Tibial nerve (tissue), 4 donors: ENCODE measurements at regions not wholly inside any gene's neighbourhood (a gene's known extent, or its start where the extent isn't known, plus 50 kb on each side); places are given as distances from the start of the nearest gene placed in this dataset.

ENCODE experiments used
- DNase-seq, 2 donors: peaks; one replicate each; pipeline ENCODE4 v3.0.0-alpha.2; 2019; ENCODE audit warnings: low spot score in 2 of 2
- H3K27ac ChIP-seq, 4 donors: fragments of 200-600 bp; sonication (generic) in 3 of 4; one replicate each; pipeline ENCODE4 v1.5.1; 2017 to 2019; ENCODE audit warnings: mild to moderate bottlenecking in 1 of 4
- H3K27me3 ChIP-seq, 2 donors: fragments of 200-600 bp; sonication (generic) in 1 of 2; one replicate each; pipeline versions ENCODE4 v1.5.1 to v1.6.0; 2017 to 2019
- H3K36me3 ChIP-seq, 3 donors: fragments of 200-600 bp; sonication (generic); one replicate each; pipeline ENCODE4 v1.5.1; 2018 to 2019
- H3K4me1 ChIP-seq, 4 donors: fragments of 200-600 bp; sonication (generic) in 3 of 4; one replicate each; pipeline ENCODE4 v1.5.1; 2017 to 2019
- H3K4me3 ChIP-seq, 4 donors: fragments of 200-600 bp; sonication (generic) in 3 of 4; one replicate each; pipeline ENCODE4 v1.5.1; 2017 to 2019; ENCODE audit warnings: mild to moderate bottlenecking in 1 of 4, moderate library complexity in 1 of 4
- H3K9me3 ChIP-seq, 4 donors: fragments of 200-600 bp; sonication (generic) in 3 of 4; one replicate each; pipeline ENCODE4 v1.5.1; 2017 to 2019
- EP300 ChIP-seq, 2 donors: sonication (generic); formaldehyde crosslinking; IDR thresholded peaks; one replicate each; pipeline ENCODE4 v1.6.1; 2017; ENCODE audit warnings: antibody characterized with exemption in 2 of 2, mild to moderate bottlenecking in 1 of 2
- POLR2A ChIP-seq, 2 donors: fragments of 450-650 bp; IDR thresholded peaks; one replicate each; pipeline ENCODE4 v1.6.1; 2017; ENCODE audit warnings: antibody characterized with exemption in 2 of 2, mild to moderate bottlenecking in 2 of 2, moderate library complexity in 2 of 2
- WGBS, 2 donors: methylation state at CpG; one replicate each; pipeline ENCODE4 v1.1.5; 2018; 5-methylcytosine and 5-hydroxymethylcytosine counted together
- TF ChIP-seq, protein P1 (sequence below), 5 experiments: fragments of 200-600 bp in 3 of 5; fragments of 450-650 bp in 2 of 5; sonication (generic) in 3 of 5; IDR thresholded peaks; one replicate each; pipeline ENCODE4 v1.5.1; 2016 to 2019; ENCODE audit warnings: antibody characterized with exemption in 5 of 5, mild to moderate bottlenecking in 3 of 5, moderate library complexity in 2 of 5

DNA sequence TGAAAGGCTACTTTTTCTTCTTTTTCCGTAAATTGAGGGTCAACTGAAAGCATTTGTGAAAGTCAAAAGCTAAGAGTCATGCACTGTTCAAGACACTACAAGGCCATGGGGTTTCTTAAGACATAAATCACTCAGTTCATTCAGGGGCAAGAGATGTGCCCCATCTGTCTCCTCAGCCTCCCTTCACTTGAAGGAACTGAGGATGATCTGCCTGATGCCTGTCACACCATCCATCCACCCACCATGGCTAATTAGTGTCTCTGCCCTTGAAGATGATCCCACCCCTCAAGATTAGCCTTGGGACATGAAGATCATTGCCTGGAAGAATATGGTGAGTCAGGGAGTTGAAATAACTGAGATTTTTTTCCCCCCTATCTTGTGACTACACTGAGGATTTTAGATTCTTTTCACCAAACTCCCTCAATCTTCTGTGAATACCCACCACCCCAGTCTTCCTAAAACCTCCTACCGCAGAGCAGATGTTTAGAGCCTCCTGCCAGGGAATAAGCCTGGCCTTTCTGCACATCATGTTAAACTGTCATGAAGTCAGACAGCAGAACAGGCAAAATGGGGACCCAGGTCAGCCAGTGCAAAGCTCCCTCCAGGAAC lies 88.6 kb upstream of the LMO4 start:
- DNase-seq, result no peak
- no peaks in the 10 kb centered on the region for H3K27me3 ChIP-seq
- TF ChIP-seq EP300 (IDR thresholded peaks at IDR 0.05), result no peak
- TF ChIP-seq POLR2A (IDR thresholded peaks at IDR 0.05), result no peak
- TF ChIP-seq, protein P1, sequence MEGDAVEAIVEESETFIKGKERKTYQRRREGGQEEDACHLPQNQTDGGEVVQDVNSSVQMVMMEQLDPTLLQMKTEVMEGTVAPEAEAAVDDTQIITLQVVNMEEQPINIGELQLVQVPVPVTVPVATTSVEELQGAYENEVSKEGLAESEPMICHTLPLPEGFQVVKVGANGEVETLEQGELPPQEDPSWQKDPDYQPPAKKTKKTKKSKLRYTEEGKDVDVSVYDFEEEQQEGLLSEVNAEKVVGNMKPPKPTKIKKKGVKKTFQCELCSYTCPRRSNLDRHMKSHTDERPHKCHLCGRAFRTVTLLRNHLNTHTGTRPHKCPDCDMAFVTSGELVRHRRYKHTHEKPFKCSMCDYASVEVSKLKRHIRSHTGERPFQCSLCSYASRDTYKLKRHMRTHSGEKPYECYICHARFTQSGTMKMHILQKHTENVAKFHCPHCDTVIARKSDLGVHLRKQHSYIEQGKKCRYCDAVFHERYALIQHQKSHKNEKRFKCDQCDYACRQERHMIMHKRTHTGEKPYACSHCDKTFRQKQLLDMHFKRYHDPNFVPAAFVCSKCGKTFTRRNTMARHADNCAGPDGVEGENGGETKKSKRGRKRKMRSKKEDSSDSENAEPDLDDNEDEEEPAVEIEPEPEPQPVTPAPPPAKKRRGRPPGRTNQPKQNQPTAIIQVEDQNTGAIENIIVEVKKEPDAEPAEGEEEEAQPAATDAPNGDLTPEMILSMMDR (IDR thresholded peaks at IDR 0.05), result no peak
- H3K27ac ChIP-seq, result no peak overlapping the region
- no peaks in the 10 kb centered on the region for H3K9me3 ChIP-seq
- H3K4me3 ChIP-seq, result no peak overlapping the region
- no peaks in the 10 kb centered on the region for H3K4me1 ChIP-seq
- WGBS, 2 donors, result 95 to 98% methylated on average over 2 of the region's 2 CpGs
- H3K36me3 ChIP-seq, result no peaks in the 10 kb centered on the region

DNA sequence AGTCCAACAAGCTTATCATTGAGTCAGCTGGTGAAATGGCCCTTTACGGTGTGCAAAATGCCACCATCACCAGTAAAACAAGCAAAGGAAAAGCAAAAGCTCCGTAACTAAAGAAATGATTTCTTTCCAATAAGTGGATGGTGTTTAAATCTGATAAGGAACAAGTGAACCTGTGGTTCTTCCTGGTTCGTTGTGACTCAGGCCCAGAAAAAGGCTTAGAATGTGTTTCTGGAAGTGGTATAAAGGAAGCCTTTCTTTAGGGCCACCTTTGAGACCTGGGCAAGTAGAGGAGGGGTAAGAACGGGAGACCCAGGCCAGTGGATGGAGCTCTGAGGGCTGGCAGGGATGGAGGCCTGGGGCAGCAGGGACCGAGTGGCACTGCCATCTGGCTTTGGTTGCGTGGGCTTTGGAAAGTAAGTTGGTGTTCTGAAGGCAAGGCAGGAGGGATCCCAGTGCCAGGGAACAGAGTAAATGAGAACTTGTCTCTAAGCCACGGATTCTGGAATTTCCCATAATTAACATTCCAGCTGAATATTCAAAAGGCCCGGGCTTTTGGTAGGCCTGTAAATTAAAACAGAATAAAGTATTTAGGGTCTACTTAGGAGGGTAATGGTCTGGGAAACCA lies 87.9 kb upstream of the LMO4 start:
- Histone ChIP-seq H3K36me3 (no peaks in the 10 kb centered on the region), H3K27me3 (no peaks in the 10 kb centered on the region), H3K4me3 (no peak overlapping the region), H3K4me1 (no peaks in the 10 kb centered on the region), H3K9me3 (no peaks in the 10 kb centered on the region), H3K27ac (no peak overlapping the region)
- WGBS, 2 donors, result 61 to 62% methylated on average over 8 of the region's 8 CpGs
- no peak for DNase-seq
- TF ChIP-seq, protein P1 (IDR thresholded peaks at IDR 0.05), result no peak
- no peak for TF ChIP-seq EP300 (IDR thresholded peaks at IDR 0.05)
- no peak for TF ChIP-seq POLR2A (IDR thresholded peaks at IDR 0.05)

DNA sequence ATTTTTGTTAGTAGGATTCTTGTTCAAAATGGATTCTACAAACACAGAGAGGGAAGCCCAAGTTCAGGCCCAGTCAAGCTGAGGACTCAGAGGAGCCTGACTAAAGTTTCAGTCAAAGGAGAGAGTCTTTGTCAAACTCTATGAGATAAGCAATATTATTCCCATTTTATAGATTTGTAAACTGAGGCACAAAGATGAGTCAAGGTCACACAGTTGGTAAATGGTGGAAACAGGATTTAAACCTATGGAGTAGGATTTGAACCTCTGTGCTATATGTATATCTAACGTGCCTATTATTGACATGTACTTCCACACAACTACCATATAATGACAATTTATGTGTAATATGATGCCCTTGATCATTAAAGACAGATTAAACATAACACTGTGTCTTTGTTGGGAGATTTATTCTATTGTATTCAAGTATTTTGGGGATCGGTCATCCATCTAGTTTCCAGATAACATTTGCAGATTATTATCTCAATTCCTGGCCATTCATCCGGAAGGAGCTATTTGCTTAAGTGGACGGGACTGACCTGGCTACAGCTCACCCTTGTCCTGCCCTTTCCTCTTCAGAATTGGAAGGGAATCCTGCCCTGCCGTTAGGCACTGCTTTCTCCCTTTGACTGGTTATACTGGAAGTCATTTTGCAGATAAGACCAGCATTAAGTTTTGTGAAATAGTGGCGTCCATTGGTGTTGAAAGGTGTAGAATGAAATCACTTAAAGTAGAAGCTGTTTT lies 86.1 kb upstream of the LMO4 start:
- DNase-seq, result no peak
- no peak for TF ChIP-seq POLR2A (IDR thresholded peaks at IDR 0.05)
- TF ChIP-seq EP300 (IDR thresholded peaks at IDR 0.05), result no peak
- TF ChIP-seq, protein P1 (IDR thresholded peaks at IDR 0.05), result no peak
- H3K27me3 ChIP-seq, result no peaks in the 10 kb centered on the region
- H3K4me1 ChIP-seq, result no peaks in the 10 kb centered on the region
- H3K27ac ChIP-seq, result no peak overlapping the region
- WGBS, 2 donors, result 74 to 79% methylated on average over 6 of the region's 6 CpGs
- no peak overlapping the region for H3K4me3 ChIP-seq
- peaks cover 0 to 4% (median 0%) of the 10 kb centered on the region in 4 donors for H3K9me3 ChIP-seq
- no peaks in the 10 kb centered on the region for H3K36me3 ChIP-seq

DNA sequence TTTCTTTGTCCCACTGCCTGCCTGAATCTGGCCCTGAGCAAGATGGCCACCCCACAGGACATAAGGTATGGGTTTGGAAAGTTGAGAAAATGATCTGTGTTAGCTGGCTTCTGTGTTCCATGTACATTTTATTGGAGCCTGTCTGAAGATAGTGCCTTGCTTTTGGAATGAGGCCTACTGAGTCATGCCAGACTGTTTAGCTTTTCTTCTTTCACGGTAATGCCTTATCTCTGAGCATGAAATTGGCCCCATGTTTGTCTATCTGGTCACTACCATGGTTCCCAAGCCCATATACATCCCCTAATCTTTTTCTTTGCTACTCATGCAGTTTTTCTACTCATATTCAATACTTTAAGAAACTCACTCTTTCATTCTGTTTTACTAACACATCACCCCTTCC lies 85.1 kb upstream of the LMO4 start:
- Histone ChIP-seq H3K4me3 (no peak overlapping the region), H3K27ac (no peak overlapping the region), H3K36me3 (no peaks in the 10 kb centered on the region), H3K4me1 (no peaks in the 10 kb centered on the region), H3K27me3 (no peaks in the 10 kb centered on the region), H3K9me3 (peaks cover 0 to 4% (median 0%) of the 10 kb centered on the region in 4 donors)
- no peak for DNase-seq
- WGBS, 2 donors, result 68 to 72% methylated on average over 1 of the region's 1 CpG
- TF ChIP-seq, protein P1 (IDR thresholded peaks at IDR 0.05), result no peak
- TF ChIP-seq EP300 (IDR thresholded peaks at IDR 0.05), result no peak
- TF ChIP-seq POLR2A (IDR thresholded peaks at IDR 0.05), result no peak

DNA sequence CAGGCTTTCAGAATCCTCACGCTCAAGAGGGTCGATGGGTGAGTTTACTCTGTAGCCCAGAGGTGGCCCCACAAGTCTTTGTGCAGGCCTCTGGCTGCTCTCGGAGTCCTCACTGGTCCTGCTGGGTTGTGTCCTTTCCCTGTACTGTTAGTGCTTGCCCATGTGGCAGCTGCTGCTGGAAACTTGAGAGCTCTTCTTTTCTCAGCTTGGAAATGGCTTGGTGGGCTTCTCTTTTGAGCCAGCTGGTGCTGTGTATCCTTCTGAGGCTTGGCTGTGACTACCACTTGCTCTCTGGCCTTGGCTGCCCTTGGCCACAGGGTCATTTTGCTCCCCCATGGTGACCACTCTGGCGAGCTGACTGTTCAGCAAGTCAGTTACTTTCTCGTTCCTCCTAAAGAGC lies 82.2 kb upstream of the LMO4 start:
- 80 to 82% methylated on average over 5 of the region's 5 CpGs for WGBS, 2 donors

More for the DNA sequence above, 82.2 kb upstream of the LMO4 start:
- no peak for TF ChIP-seq EP300 (IDR thresholded peaks at IDR 0.05)
- peaks cover 0 to 4% (median 0%) of the 10 kb centered on the region in 4 donors for H3K9me3 ChIP-seq
- H3K36me3 ChIP-seq, result no peaks in the 10 kb centered on the region
- DNase-seq, result no peak
- H3K4me1 ChIP-seq, result no peaks in the 10 kb centered on the region
- no peaks in the 10 kb centered on the region for H3K27me3 ChIP-seq
- H3K27ac ChIP-seq, result no peak overlapping the region
- H3K4me3 ChIP-seq, result no peak overlapping the region
